ENCODE measurements at regions not wholly inside any gene's neighbourhood (a gene's known extent, or its start where the extent isn't known, plus 50 kb on each side); places are given as distances from the start of the nearest gene placed in this dataset.

GRCh38 chr15:36370731-36371112 is 208.7 kb upstream of the CDIN1 start:
- DNase-seq = no peak

- DNase-seq = no peak
Observed at GRCh38 chr15:36371509-36371908, 207.9 kb upstream of the CDIN1 start.

- DNase-seq = no peak
Observed at GRCh38 chr15:36372968-36373367, 206.5 kb upstream of the CDIN1 start.

- DNase-seq = no peak
Observed at GRCh38 chr15:36373550-36373949, 205.9 kb upstream of the CDIN1 start.

GRCh38 chr15:36389107-36389506 is 190.3 kb upstream of the CDIN1 start:
- no peak for DNase-seq

GRCh38 chr15:36390491-36390890 is 188.9 kb upstream of the CDIN1 start:
- no peak for DNase-seq

GRCh38 chr15:36392676-36393266 is 186.7 kb upstream of the CDIN1 start:
- DNase-seq = no peak

- DNase-seq = no peak
Observed at GRCh38 chr15:36398212-36398611, 181.2 kb upstream of the CDIN1 start.

- no peak for DNase-seq
Observed at GRCh38 chr15:36399276-36399675, 180.2 kb upstream of the CDIN1 start.

GRCh38 chr15:36400936-36401585 is 178.4 kb upstream of the CDIN1 start:
- no peak for DNase-seq

- no peak for DNase-seq
Observed at GRCh38 chr15:36401586-36401966, 177.8 kb upstream of the CDIN1 start.

GRCh38 chr15:36403351-36403750 is 176.1 kb upstream of the CDIN1 start:
- no peak for DNase-seq

GRCh38 chr15:36406366-36406765 is 173.1 kb upstream of the CDIN1 start:
- no peak for DNase-seq

GRCh38 chr15:36406911-36407310 is 172.5 kb upstream of the CDIN1 start:
- no peak for DNase-seq

- DNase-seq = no peak
Observed at GRCh38 chr15:36407647-36408046, 171.8 kb upstream of the CDIN1 start.

GRCh38 chr15:36409819-36410218 is 169.6 kb upstream of the CDIN1 start:
- DNase-seq = no peak

GRCh38 chr15:36414670-36415069 is 164.8 kb upstream of the CDIN1 start:
- DNase-seq = no peak

GRCh38 chr15:36415643-36416042 is 163.8 kb upstream of the CDIN1 start:
- no peak for DNase-seq

- no peak for DNase-seq
Observed at GRCh38 chr15:36422631-36423030, 156.8 kb upstream of the CDIN1 start.

- no peak for DNase-seq
Observed at GRCh38 chr15:36426691-36427090, 152.7 kb upstream of the CDIN1 start.

GRCh38 chr15:36428102-36428845 is 151.2 kb upstream of the CDIN1 start:
- no peak for DNase-seq

GRCh38 chr15:36429707-36430106 is 149.7 kb upstream of the CDIN1 start:
- DNase-seq = no peak

GRCh38 chr15:36430280-36430679 is 149.1 kb upstream of the CDIN1 start:
- DNase-seq = no peak

- DNase-seq = no peak
Observed at GRCh38 chr15:36430726-36431265, 148.6 kb upstream of the CDIN1 start.
